H9 (cell line): ENCODE measurements at regions not wholly inside any gene's neighbourhood (a gene's known extent, or its start where the extent isn't known, plus 50 kb on each side); places are given as distances from the start of the nearest gene placed in this dataset.

Experiments used
- DNase-seq: peaks from one replicate; pipeline ENCODE4 v3.0.0-alpha.2; 2017
- H2AFZ ChIP-seq: one replicate; pipeline ENCODE4 v1.6.1; 2013; ENCODE audit warnings: mild to moderate bottlenecking, low read length, control low read depth, moderate library complexity
- H2AK5ac ChIP-seq: 2 replicates; pipeline ENCODE4 v1.6.1; 2013; ENCODE audit warnings: low read length, control low read depth, mixed read lengths; ENCODE audit not compliant: insufficient read length
- H2BK120ac ChIP-seq: one replicate; pipeline ENCODE4 v1.6.1; 2013; ENCODE audit warnings: low read depth, mild to moderate bottlenecking, low read length, control low read depth, inconsistent platforms; ENCODE audit not compliant: poor library complexity, severe bottlenecking
- H2BK12ac ChIP-seq: 2 replicates; pipeline ENCODE4 v1.6.1; 2013; ENCODE audit warnings: low read length, control low read depth, mixed read lengths, low read depth; ENCODE audit not compliant: insufficient read length
- H2BK15ac ChIP-seq: 2 replicates; pipeline ENCODE4 v1.6.1; 2013; ENCODE audit warnings: low read depth, low read length, control low read depth
- H2BK20ac ChIP-seq: one replicate; pipeline ENCODE4 v1.6.1; 2013; ENCODE audit warnings: low read depth, mild to moderate bottlenecking, low read length, control low read depth, inconsistent platforms; ENCODE audit not compliant: poor library complexity, severe bottlenecking
- H2BK5ac ChIP-seq: 2 replicates; pipeline ENCODE4 v1.6.1; 2013; ENCODE audit warnings: low read length, control low read depth, mixed read lengths; ENCODE audit not compliant: insufficient read length
- H3K14ac ChIP-seq: 2 replicates; pipeline ENCODE4 v1.6.1; 2013; ENCODE audit warnings: low read length, control low read depth; ENCODE audit not compliant: insufficient read depth
- H3K18ac ChIP-seq: 2 replicates; pipeline ENCODE4 v1.6.1; 2013; ENCODE audit warnings: low read depth, mild to moderate bottlenecking, mixed read lengths, low read length, control low read depth; ENCODE audit not compliant: insufficient read length
- H3K23ac ChIP-seq: 2 replicates; pipeline ENCODE4 v1.6.1; 2013; ENCODE audit warnings: low read length, control low read depth, mixed read lengths, low read depth; ENCODE audit not compliant: insufficient read length
- H3K23me2 ChIP-seq: 2 replicates; pipeline ENCODE4 v1.6.1; 2013; ENCODE audit warnings: low read depth, mild to moderate bottlenecking, mixed read lengths, low read length, control low read depth; ENCODE audit not compliant: insufficient read length, poor library complexity, severe bottlenecking
- H3K27ac ChIP-seq: 2 replicates; pipeline ENCODE4 v1.5.1; 2013; ENCODE audit warnings: low read length, control low read depth, mixed read lengths, low read depth; ENCODE audit not compliant: insufficient read length
- H3K27me3 ChIP-seq: 2 replicates; pipeline ENCODE4 v1.6.1; 2013; ENCODE audit warnings: low read length, control low read depth, inconsistent platforms; ENCODE audit not compliant: insufficient read depth
- H3K4ac ChIP-seq: 2 replicates; pipeline ENCODE4 v1.6.1; 2013; ENCODE audit warnings: low read depth, mild to moderate bottlenecking, control low read depth, inconsistent platforms, low read length, moderate library complexity
- H3K4me1 ChIP-seq: 2 replicates; pipeline ENCODE4 v1.6.1; 2013; ENCODE audit warnings: low read length, control low read depth, inconsistent platforms; ENCODE audit not compliant: insufficient read depth
- H3K4me2 ChIP-seq: 2 replicates; pipeline ENCODE4 v1.6.1; 2013; ENCODE audit warnings: low read length, control low read depth, mixed read lengths; ENCODE audit not compliant: insufficient read length, insufficient read depth
- H3K56ac ChIP-seq: 2 replicates; pipeline ENCODE4 v1.6.1; 2013; ENCODE audit warnings: low read depth, mild to moderate bottlenecking, mixed read lengths, low read length, control low read depth; ENCODE audit not compliant: insufficient read length
- H3K79me1 ChIP-seq: 2 replicates; pipeline ENCODE4 v1.6.1; 2013; ENCODE audit warnings: low read depth, mild to moderate bottlenecking, moderate library complexity, low read length, control low read depth, inconsistent platforms; ENCODE audit not compliant: insufficient read depth, poor library complexity, severe bottlenecking
- H3K79me2 ChIP-seq: 2 replicates; pipeline ENCODE4 v1.6.1; 2013; ENCODE audit warnings: low read length, control low read depth, inconsistent platforms; ENCODE audit not compliant: insufficient read depth
- H3K9ac ChIP-seq: 2 replicates; pipeline ENCODE4 v1.6.1; 2013; ENCODE audit warnings: low read length, control low read depth, mixed read lengths; ENCODE audit not compliant: insufficient read length; ENCODE audit errors: extremely low read depth
- H3K9me3 ChIP-seq: one replicate; pipeline ENCODE4 v1.6.1; 2013; ENCODE audit warnings: low read depth, low read length, inconsistent platforms; ENCODE audit not compliant: control insufficient read depth
- H3T11ph ChIP-seq: one replicate; pipeline ENCODE4 v1.6.1; 2013; ENCODE audit warnings: mild to moderate bottlenecking, low read length, control low read depth, inconsistent platforms
- H4K20me1 ChIP-seq: one replicate; pipeline ENCODE4 v1.6.1; 2013; ENCODE audit not compliant: control insufficient read depth, insufficient read length, insufficient read depth
- H4K5ac ChIP-seq: 2 replicates; pipeline ENCODE4 v1.6.1; 2013; ENCODE audit warnings: low read depth, mild to moderate bottlenecking, mixed read lengths, low read length, control low read depth; ENCODE audit not compliant: insufficient read length
- H4K8ac ChIP-seq: replicated peaks from 2 replicates; pipeline ENCODE4 v1.6.1; 2013; ENCODE audit warnings: low read length, control low read depth, mixed read lengths, low read depth; ENCODE audit not compliant: insufficient read length
- H4K91ac ChIP-seq: 2 replicates; pipeline ENCODE4 v1.6.1; 2013; ENCODE audit warnings: low read depth, mild to moderate bottlenecking, moderate library complexity, mixed read lengths, low read length, control low read depth; ENCODE audit not compliant: insufficient read length
- H3K27ac Mint-ChIP-seq, 3 experiments: 2 replicates in 2 of 3; 3 replicates in 1 of 3; pipeline ENCODE4 v1.8.0; 2020 to 2021; ENCODE audit warnings: mixed read lengths in 3 of 3, mild to moderate bottlenecking in 1 of 3, moderate library complexity in 1 of 3
- H3K27me3 Mint-ChIP-seq: 2 replicates; pipeline ENCODE4 v1.8.0; 2021; ENCODE audit warnings: low read depth, mild to moderate bottlenecking, moderate library complexity, mixed read lengths
- H3K36me3 Mint-ChIP-seq, 3 experiments: 2 replicates in 2 of 3; 3 replicates in 1 of 3; pipeline ENCODE4 v1.8.0; 2020 to 2021; ENCODE audit warnings: low read depth in 3 of 3, mixed read lengths in 3 of 3; ENCODE audit not compliant: insufficient read depth in 1 of 3
- H3K4me1 Mint-ChIP-seq, 2 experiments: 2 replicates each; pipeline ENCODE4 v1.8.0; 2020; ENCODE audit warnings: mixed read lengths in 2 of 2
- H3K4me3 Mint-ChIP-seq, 2 experiments: 2 replicates in 1 of 2; 3 replicates in 1 of 2; pipeline ENCODE4 v1.8.0; 2020 to 2021; ENCODE audit warnings: mild to moderate bottlenecking in 2 of 2, mixed read lengths in 2 of 2, moderate library complexity in 1 of 2
- H3K9me3 Mint-ChIP-seq, 2 experiments: 2 replicates in 1 of 2; 3 replicates in 1 of 2; pipeline ENCODE4 v1.8.0; 2020; ENCODE audit warnings: mild to moderate bottlenecking in 2 of 2, mixed read lengths in 2 of 2, moderate library complexity in 1 of 2
- CTCF ChIP-seq: fragments of 200-600 bp; sonication (generic); conservative IDR thresholded peaks from 3 replicates; pipeline ENCODE4 v1.8.0; 2021; ENCODE audit warnings: antibody characterized with exemption, mild to moderate bottlenecking
- WGBS: extraction: QIAGEN DNeasy Blood & Tissue Kit; methylation state at CpG from one replicate; pipeline ENCODE4 v1.1.7; 2013; ENCODE audit warnings: missing lambda C conversion rate, low lambda C conversion rate, mixed read lengths; ENCODE audit not compliant: insufficient read length; ENCODE audit errors: extremely low coverage; 5-methylcytosine and 5-hydroxymethylcytosine counted together

GRCh38 chr16:17037499-17037898 is 433.3 kb downstream of the XYLT1 start:
- H4K91ac ChIP-seq = no peak overlapping the region
- H3K9ac ChIP-seq = no peak overlapping the region
- H3K4me1 Mint-ChIP-seq = no peaks in the 10 kb centered on the region
- no peak overlapping the region for H2BK20ac ChIP-seq
- no peak overlapping the region for H2BK5ac ChIP-seq
- no peak overlapping the region for H3K14ac ChIP-seq
- no peaks in the 10 kb centered on the region for H3K4me1 ChIP-seq
- no peaks in the 10 kb centered on the region for H3K23me2 ChIP-seq
- H3K27me3 ChIP-seq = no peaks in the 10 kb centered on the region
- H3K9me3 ChIP-seq = no peaks in the 10 kb centered on the region
- H3K27ac ChIP-seq = no peak overlapping the region
- no peak overlapping the region for H3K56ac ChIP-seq
- H3K4ac ChIP-seq = no peak overlapping the region
- no peak overlapping the region for H3T11ph ChIP-seq
- H3K27ac Mint-ChIP-seq = no peak overlapping the region
- H2AFZ ChIP-seq = no peak overlapping the region
- H2AK5ac ChIP-seq = no peak overlapping the region
- H4K5ac ChIP-seq = no peak overlapping the region
- H4K8ac ChIP-seq = no peak overlapping the region
- no peak for DNase-seq
- H3K4me3 Mint-ChIP-seq = no peak overlapping the region
- no peak overlapping the region for H2BK12ac ChIP-seq
- H3K18ac ChIP-seq = no peak overlapping the region
- H2BK15ac ChIP-seq = no peak overlapping the region
- no peaks in the 10 kb centered on the region for H3K79me1 ChIP-seq
- H3K36me3 Mint-ChIP-seq = no peaks in the 10 kb centered on the region; a peak in 1 of 7 replicates
- no peak overlapping the region for H2BK120ac ChIP-seq
- no CpG with 5 or more reads among the region's 5 CpGs for WGBS
- no peak overlapping the region for H3K4me2 ChIP-seq
- no peak overlapping the region for H3K23ac ChIP-seq
- no peaks in the 10 kb centered on the region for H3K27me3 Mint-ChIP-seq
- no peaks in the 10 kb centered on the region for H4K20me1 ChIP-seq
- H3K9me3 Mint-ChIP-seq = peaks cover 0 to 3% of the 10 kb centered on the region in 2 experiments; a peak in 1 of 5 replicates
- no peaks in the 10 kb centered on the region for H3K79me2 ChIP-seq
- no peak for TF ChIP-seq CTCF
